ENCODE measurements at regions not wholly inside any gene's neighbourhood (a gene's known extent, or its start where the extent isn't known, plus 50 kb on each side); places are given as distances from the start of the nearest gene placed in this dataset.

- intact Hi-C loops (cut with micrococcal nuclease), result no loop called here
- no peaks in the 10 kb centered on the region for H3K4me1 Mint-ChIP-seq
- H3K36me3 Mint-ChIP-seq, result no peaks in the 10 kb centered on the region
- Histone ChIP-seq H3K9me3 (ENCODE audit: control insufficient read depth, insufficient read depth, low read length) (no peaks in the 10 kb centered on the region), H3K36me3 (ENCODE audit: control insufficient read depth, insufficient read depth, low read length) (no peaks in the 10 kb centered on the region), H3K27ac (ENCODE audit: low read length) (no peak overlapping the region), H3K4me1 (ENCODE audit: control insufficient read depth, insufficient read depth, low read length) (no peaks in the 10 kb centered on the region), H3K27me3 (ENCODE audit: control insufficient read depth, insufficient read depth, low read length) (no peaks in the 10 kb centered on the region), H3K4me3 (ENCODE audit: low read length) (no peak overlapping the region)
- H3K4me3 Mint-ChIP-seq, result no peak overlapping the region
- 86% methylated on average over 1 of the region's 1 CpG for WGBS (ENCODE audit: insufficient coverage)
- H3K27me3 Mint-ChIP-seq (ENCODE audit: low read depth in 2 of 2), result peaks cover 0 to 2% of the 10 kb centered on the region in 2 donors
- no peak overlapping the region for H3K27ac Mint-ChIP-seq
- ATAC-seq (no peak), DNase-seq (no peak)
- peaks cover 5 to 9% of the 10 kb centered on the region in 2 donors for H3K9me3 Mint-ChIP-seq
- no peak for TF ChIP-seq CTCF (IDR thresholded peaks at IDR 0.05)
Measured at GRCh38 chr10:36220151-36220550, 578.1 kb upstream of the FZD8 start.

- no peaks in the 10 kb centered on the region for H3K4me1 ChIP-seq (ENCODE audit: control insufficient read depth, insufficient read depth, low read length)
- DNase-seq, result no peak
- WGBS (ENCODE audit: insufficient coverage), result 90% methylated on average over 2 of the region's 2 CpGs
- Mint-ChIP-seq H3K4me3 (no peak overlapping the region), H3K4me1 (no peaks in the 10 kb centered on the region), H3K36me3 (no peaks in the 10 kb centered on the region), H3K9me3 (peaks cover 4 to 8% of the 10 kb centered on the region in 2 donors), H3K27ac (no peak overlapping the region), H3K27me3 (ENCODE audit: low read depth in 2 of 2) (no peaks in the 10 kb centered on the region)
- no peak overlapping the region for H3K27ac ChIP-seq (ENCODE audit: low read length)
- H3K4me3 ChIP-seq (ENCODE audit: low read length), result no peak overlapping the region
- no peaks in the 10 kb centered on the region for H3K27me3 ChIP-seq (ENCODE audit: control insufficient read depth, insufficient read depth, low read length)
- no peaks in the 10 kb centered on the region for H3K9me3 ChIP-seq (ENCODE audit: control insufficient read depth, insufficient read depth, low read length)
- intact Hi-C loops (cut with micrococcal nuclease), result no loop called here
- H3K36me3 ChIP-seq (ENCODE audit: control insufficient read depth, insufficient read depth, low read length), result no peaks in the 10 kb centered on the region
- no peak for ATAC-seq
- TF ChIP-seq CTCF (IDR thresholded peaks at IDR 0.05), result no peak
Measured at GRCh38 chr10:36211856-36212255, 569.8 kb upstream of the FZD8 start.

GRCh38 chr10:36209480-36209879 is 567.4 kb upstream of the FZD8 start:
- H3K4me1 ChIP-seq (ENCODE audit: control insufficient read depth, insufficient read depth, low read length), result no peaks in the 10 kb centered on the region
- no peak for TF ChIP-seq CTCF (IDR thresholded peaks at IDR 0.05)
- H3K36me3 Mint-ChIP-seq, result no peaks in the 10 kb centered on the region
- H3K4me3 Mint-ChIP-seq, result no peak overlapping the region
- no peaks in the 10 kb centered on the region for H3K4me1 Mint-ChIP-seq
- ATAC-seq (no peak), DNase-seq (no peak)
- no peak overlapping the region for H3K27ac Mint-ChIP-seq
- H3K27me3 ChIP-seq (ENCODE audit: control insufficient read depth, insufficient read depth, low read length), result no peaks in the 10 kb centered on the region
- no peaks in the 10 kb centered on the region for H3K9me3 ChIP-seq (ENCODE audit: control insufficient read depth, insufficient read depth, low read length)
- intact Hi-C loops (cut with micrococcal nuclease), result no loop called here
- H3K27ac ChIP-seq (ENCODE audit: low read length), result no peak overlapping the region
- 97% methylated on average over 4 of the region's 5 CpGs for WGBS (ENCODE audit: insufficient coverage)
- H3K27me3 Mint-ChIP-seq (ENCODE audit: low read depth in 2 of 2), result no peaks in the 10 kb centered on the region
- no peak overlapping the region for H3K4me3 ChIP-seq (ENCODE audit: low read length)
- H3K9me3 Mint-ChIP-seq, result peaks cover 13% of the 10 kb centered on the region in 2 donors
- H3K36me3 ChIP-seq (ENCODE audit: control insufficient read depth, insufficient read depth, low read length), result no peaks in the 10 kb centered on the region

- intact Hi-C loops (cut with micrococcal nuclease), result no loop called here
- Mint-ChIP-seq H3K4me3 (no peak overlapping the region), H3K4me1 (no peaks in the 10 kb centered on the region), H3K27ac (no peak overlapping the region), H3K27me3 (ENCODE audit: low read depth in 2 of 2) (no peaks in the 10 kb centered on the region), H3K9me3 (peaks cover 12 to 13% of the 10 kb centered on the region in 2 donors), H3K36me3 (no peaks in the 10 kb centered on the region)
- Histone ChIP-seq H3K36me3 (ENCODE audit: control insufficient read depth, insufficient read depth, low read length) (no peaks in the 10 kb centered on the region), H3K4me1 (ENCODE audit: control insufficient read depth, insufficient read depth, low read length) (no peaks in the 10 kb centered on the region), H3K4me3 (ENCODE audit: low read length) (no peak overlapping the region), H3K27ac (ENCODE audit: low read length) (no peak overlapping the region), H3K27me3 (ENCODE audit: control insufficient read depth, insufficient read depth, low read length) (no peaks in the 10 kb centered on the region), H3K9me3 (ENCODE audit: control insufficient read depth, insufficient read depth, low read length) (no peaks in the 10 kb centered on the region)
- DNase-seq (no peak), ATAC-seq (no peak)
- TF ChIP-seq CTCF (IDR thresholded peaks at IDR 0.05), result no peak
- no CpG with 5 or more reads among the region's 1 CpG for WGBS (ENCODE audit: insufficient coverage)
Measured at GRCh38 chr10:36202881-36203280, 560.8 kb upstream of the FZD8 start.

All from natural killer cell (primary cell).